Osteocyte (in vitro differentiated cells): ENCODE measurements at regions not wholly inside any gene's neighbourhood (a gene's known extent, or its start where the extent isn't known, plus 50 kb on each side); places are given as distances from the start of the nearest gene placed in this dataset.

Experiments used
- DNase-seq: peaks from one replicate; pipeline ENCODE4 v3.0.0; 2021; ENCODE audit warnings: mixed read lengths; ENCODE audit not compliant: unreplicated experiment; ENCODE audit errors: extremely low spot score
- H3K27ac Mint-ChIP-seq: one replicate; pipeline ENCODE4 v1.8.0; 2021; ENCODE audit warnings: mild to moderate bottlenecking, mixed read lengths; ENCODE audit not compliant: unreplicated experiment
- H3K27me3 Mint-ChIP-seq: one replicate; pipeline ENCODE4 v1.8.0; 2021; ENCODE audit warnings: mixed read lengths; ENCODE audit not compliant: unreplicated experiment
- H3K36me3 Mint-ChIP-seq: one replicate; pipeline ENCODE4 v1.8.0; 2021; ENCODE audit warnings: mixed read lengths; ENCODE audit not compliant: unreplicated experiment
- H3K4me1 Mint-ChIP-seq: one replicate; pipeline ENCODE4 v1.8.0; 2021; ENCODE audit warnings: mixed read lengths; ENCODE audit not compliant: unreplicated experiment
- H3K4me3 Mint-ChIP-seq: one replicate; pipeline ENCODE4 v1.8.0; 2021; ENCODE audit warnings: mild to moderate bottlenecking, moderate library complexity, mixed read lengths; ENCODE audit not compliant: unreplicated experiment
- H3K9me3 Mint-ChIP-seq: one replicate; pipeline ENCODE4 v1.8.0; 2021; ENCODE audit warnings: mixed read lengths; ENCODE audit not compliant: unreplicated experiment
- TF ChIP-seq, protein P1 (sequence below): fragments of 200-600 bp; sonication (generic); IDR thresholded peaks from 2 replicates; pipeline ENCODE4 v1.5.0; 2021; ENCODE audit warnings: antibody characterized with exemption, mild to moderate bottlenecking, moderate library complexity

DNA sequence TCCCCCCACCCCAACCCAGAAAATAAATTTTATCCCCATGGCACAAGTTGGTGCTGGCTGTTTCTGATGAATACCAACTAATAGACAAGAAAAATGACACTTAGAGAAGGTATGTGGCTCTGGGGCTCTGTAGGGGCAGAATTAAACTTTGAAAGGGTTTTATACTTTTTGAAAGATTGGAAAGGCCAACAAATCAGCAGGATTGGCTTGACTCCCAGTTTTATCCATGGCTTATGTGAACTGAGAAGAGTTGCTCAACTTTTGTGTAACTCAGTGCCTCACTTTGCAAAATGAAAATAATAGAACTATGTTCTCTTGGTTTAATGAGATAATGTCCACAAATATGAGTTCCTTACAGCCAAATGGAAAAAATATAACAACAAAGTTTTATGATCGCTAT lies 288.9 kb upstream of the KIF2A start:
- H3K27ac Mint-ChIP-seq, result no peak overlapping the region
- TF ChIP-seq, protein P1, sequence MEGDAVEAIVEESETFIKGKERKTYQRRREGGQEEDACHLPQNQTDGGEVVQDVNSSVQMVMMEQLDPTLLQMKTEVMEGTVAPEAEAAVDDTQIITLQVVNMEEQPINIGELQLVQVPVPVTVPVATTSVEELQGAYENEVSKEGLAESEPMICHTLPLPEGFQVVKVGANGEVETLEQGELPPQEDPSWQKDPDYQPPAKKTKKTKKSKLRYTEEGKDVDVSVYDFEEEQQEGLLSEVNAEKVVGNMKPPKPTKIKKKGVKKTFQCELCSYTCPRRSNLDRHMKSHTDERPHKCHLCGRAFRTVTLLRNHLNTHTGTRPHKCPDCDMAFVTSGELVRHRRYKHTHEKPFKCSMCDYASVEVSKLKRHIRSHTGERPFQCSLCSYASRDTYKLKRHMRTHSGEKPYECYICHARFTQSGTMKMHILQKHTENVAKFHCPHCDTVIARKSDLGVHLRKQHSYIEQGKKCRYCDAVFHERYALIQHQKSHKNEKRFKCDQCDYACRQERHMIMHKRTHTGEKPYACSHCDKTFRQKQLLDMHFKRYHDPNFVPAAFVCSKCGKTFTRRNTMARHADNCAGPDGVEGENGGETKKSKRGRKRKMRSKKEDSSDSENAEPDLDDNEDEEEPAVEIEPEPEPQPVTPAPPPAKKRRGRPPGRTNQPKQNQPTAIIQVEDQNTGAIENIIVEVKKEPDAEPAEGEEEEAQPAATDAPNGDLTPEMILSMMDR, result no peak
- H3K27me3 Mint-ChIP-seq, result peaks cover 23% of the 10 kb centered on the region
- no peaks in the 10 kb centered on the region for H3K36me3 Mint-ChIP-seq
- DNase-seq, result no peak
- no peaks in the 10 kb centered on the region for H3K4me1 Mint-ChIP-seq
- H3K9me3 Mint-ChIP-seq, result no peaks in the 10 kb centered on the region
- no peak overlapping the region for H3K4me3 Mint-ChIP-seq

DNA sequence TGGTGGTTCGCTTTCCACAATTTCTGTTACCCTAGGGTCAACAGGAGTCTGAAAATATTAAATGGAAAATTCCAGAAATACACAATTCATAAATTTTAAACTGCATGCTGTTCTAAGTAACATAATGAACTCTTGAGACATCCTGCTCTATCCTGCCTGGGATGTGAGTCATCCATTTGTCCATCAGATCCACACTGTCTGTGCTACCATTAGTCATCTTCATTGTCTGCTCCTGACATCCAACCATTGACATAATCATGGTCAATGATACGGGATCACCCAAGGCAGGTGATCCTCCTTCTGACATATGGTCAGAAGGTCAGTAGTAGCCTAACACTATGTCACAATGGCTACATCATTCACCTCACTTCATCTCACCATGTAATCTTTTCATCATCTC lies 276.7 kb upstream of the KIF2A start:
- no peak for DNase-seq
- Mint-ChIP-seq H3K27me3 (peaks cover 25% of the 10 kb centered on the region), H3K27ac (no peak overlapping the region), H3K4me1 (no peaks in the 10 kb centered on the region), H3K9me3 (no peaks in the 10 kb centered on the region), H3K4me3 (no peak overlapping the region), H3K36me3 (no peaks in the 10 kb centered on the region)
- TF ChIP-seq, protein P1, result no peak

DNA sequence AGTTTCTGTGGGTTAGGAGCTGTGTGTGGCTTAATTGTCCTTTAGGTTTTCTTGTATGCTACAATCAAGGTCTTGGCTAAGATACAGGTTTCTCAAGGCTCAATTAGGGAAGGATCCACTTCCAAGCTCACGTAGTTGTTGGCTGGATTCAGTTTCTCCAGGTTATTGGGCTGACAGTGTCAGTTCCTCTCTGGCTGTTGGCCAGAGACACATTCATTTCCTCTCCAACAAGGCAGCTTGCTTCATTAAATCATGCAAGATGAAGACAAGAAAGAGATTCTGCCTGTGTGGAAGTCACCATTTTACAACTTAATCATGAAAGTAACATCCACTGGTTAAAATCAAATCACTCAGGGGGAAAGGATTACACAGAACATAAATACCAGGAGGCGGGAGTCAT lies 275.7 kb upstream of the KIF2A start:
- H3K36me3 Mint-ChIP-seq, result no peaks in the 10 kb centered on the region
- no peak for DNase-seq
- H3K4me3 Mint-ChIP-seq, result no peak overlapping the region
- TF ChIP-seq, protein P1, result no peak
- no peak overlapping the region for H3K27ac Mint-ChIP-seq
- H3K27me3 Mint-ChIP-seq, result peaks cover 34% of the 10 kb centered on the region
- no peaks in the 10 kb centered on the region for H3K4me1 Mint-ChIP-seq
- H3K9me3 Mint-ChIP-seq, result no peaks in the 10 kb centered on the region

DNA sequence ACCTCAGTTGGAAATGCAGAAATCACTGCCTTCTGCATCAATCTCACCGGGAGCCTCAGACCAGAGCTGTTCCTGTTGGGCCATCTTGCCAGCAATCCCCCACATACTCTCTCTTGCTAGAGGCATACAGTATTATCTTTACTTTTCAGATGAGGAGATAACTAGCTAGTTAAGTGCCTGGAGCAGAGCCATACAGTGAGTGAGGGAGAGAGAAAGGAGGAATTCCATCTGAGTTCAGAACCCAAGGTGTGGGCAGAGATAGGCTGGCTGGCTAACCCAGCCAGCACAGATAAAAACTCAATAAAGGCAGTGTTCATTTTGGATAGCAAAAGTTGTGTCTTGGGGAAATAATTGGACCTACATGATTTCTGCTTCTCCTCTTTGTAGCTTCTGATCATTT lies 268.0 kb upstream of the KIF2A start:
- H3K4me1 Mint-ChIP-seq, result peaks cover under 1% of the 10 kb centered on the region
- TF ChIP-seq, protein P1, result no peak
- no peaks in the 10 kb centered on the region for H3K36me3 Mint-ChIP-seq
- H3K9me3 Mint-ChIP-seq, result peaks cover 5% of the 10 kb centered on the region
- H3K4me3 Mint-ChIP-seq, result no peak overlapping the region
- peaks cover 56% of the 10 kb centered on the region for H3K27me3 Mint-ChIP-seq
- DNase-seq, result no peak
- H3K27ac Mint-ChIP-seq, result no peak overlapping the region

DNA sequence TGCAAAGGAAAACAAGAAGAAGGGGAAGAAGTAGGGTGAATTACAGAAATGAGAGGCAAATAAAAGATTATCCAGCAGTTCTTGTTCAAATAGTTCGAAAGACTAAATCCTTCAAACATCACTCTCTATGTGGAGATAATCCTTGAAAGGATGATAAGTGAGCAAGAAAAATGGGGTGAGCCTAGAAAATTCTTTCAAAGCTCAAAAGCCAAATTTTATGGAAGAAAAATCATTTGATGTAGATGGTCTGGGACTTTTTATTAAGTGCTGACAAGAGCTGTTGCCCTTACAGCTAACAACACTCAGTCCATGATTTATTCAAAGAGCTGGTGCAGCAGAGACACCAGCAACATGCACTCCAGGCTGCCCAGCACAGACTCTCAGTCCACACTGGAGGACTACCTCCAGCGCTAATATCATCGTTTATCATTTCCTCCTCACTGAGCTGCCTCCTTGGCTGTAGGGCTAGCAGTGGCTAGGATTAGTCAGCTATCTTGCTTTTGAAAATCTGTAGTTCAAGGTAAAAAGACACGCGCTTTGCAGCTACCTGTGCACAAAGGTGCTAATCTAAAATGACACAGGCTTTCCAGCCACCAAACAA lies 264.8 kb upstream of the KIF2A start:
- Mint-ChIP-seq H3K27me3 (peaks cover 58% of the 10 kb centered on the region), H3K9me3 (no peaks in the 10 kb centered on the region), H3K27ac (no peak overlapping the region), H3K4me1 (peaks cover 4% of the 10 kb centered on the region), H3K36me3 (no peaks in the 10 kb centered on the region), H3K4me3 (no peak overlapping the region)
- no peak for DNase-seq
- TF ChIP-seq, protein P1, result no peak
